Endothelial cell (in vitro differentiated cells): ENCODE measurements at regions not wholly inside any gene's neighbourhood (a gene's known extent, or its start where the extent isn't known, plus 50 kb on each side); places are given as distances from the start of the nearest gene placed in this dataset.
"Not testable (repeated sequence)": the region's sequence is repeated elsewhere in the genome, so short reads cannot be mapped to it uniquely, and the experiment has no call there.

Experiments used
- DNase-seq: peaks from one replicate; pipeline ENCODE4 v3.0.0; 2021; ENCODE audit warnings: low spot score
- H3K27ac Mint-ChIP-seq: one replicate; pipeline ENCODE4 v1.8.0; 2021; ENCODE audit warnings: mixed read lengths, inconsistent platforms; ENCODE audit not compliant: unreplicated experiment
- H3K27me3 Mint-ChIP-seq: one replicate; pipeline ENCODE4 v1.8.0; 2021; ENCODE audit warnings: mild to moderate bottlenecking, moderate library complexity, mixed read lengths, inconsistent platforms; ENCODE audit not compliant: unreplicated experiment
- H3K36me3 Mint-ChIP-seq: one replicate; pipeline ENCODE4 v1.8.0; 2021; ENCODE audit warnings: mild to moderate bottlenecking, low read depth, mixed read lengths, inconsistent platforms; ENCODE audit not compliant: unreplicated experiment
- H3K4me1 Mint-ChIP-seq: one replicate; pipeline ENCODE4 v1.8.0; 2021; ENCODE audit warnings: mild to moderate bottlenecking, mixed read lengths, inconsistent platforms; ENCODE audit not compliant: unreplicated experiment
- H3K4me3 Mint-ChIP-seq: one replicate; pipeline ENCODE4 v1.8.0; 2021; ENCODE audit warnings: mild to moderate bottlenecking, mixed read lengths, inconsistent platforms; ENCODE audit not compliant: unreplicated experiment
- H3K9me3 Mint-ChIP-seq: one replicate; pipeline ENCODE4 v1.8.0; 2021; ENCODE audit warnings: mixed read lengths, inconsistent platforms; ENCODE audit not compliant: unreplicated experiment
- TF ChIP-seq, protein P1 (sequence below): fragments of 200-600 bp; sonication (generic); IDR thresholded peaks from one replicate; pipeline ENCODE4 v1.5.0; 2021; ENCODE audit warnings: antibody characterized with exemption; ENCODE audit not compliant: unreplicated experiment

DNA sequence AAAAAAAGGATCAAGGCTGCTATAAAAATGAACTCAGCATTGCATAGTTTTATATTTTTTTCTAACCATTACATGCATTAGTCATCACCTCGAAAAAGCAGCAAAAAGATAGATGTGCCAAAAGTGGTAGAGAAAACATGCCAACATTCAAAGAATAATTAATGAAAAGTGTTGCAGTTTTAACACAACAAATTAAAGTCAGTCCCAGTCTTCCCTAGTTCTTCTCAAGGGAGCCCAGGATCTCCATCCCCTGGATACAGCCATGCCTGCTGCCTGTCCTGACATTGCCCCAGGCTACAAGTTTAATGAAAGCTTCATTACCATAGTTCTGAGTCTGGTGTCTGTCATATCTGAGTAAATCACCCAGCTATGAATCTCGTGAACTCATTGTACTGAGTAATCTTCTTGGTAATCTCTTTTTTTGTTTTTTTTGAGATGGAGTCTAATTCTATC, 116.6 kb upstream of the KLF12 start:
- H3K27ac Mint-ChIP-seq, result no peak overlapping the region
- no peak overlapping the region for H3K4me3 Mint-ChIP-seq
- H3K4me1 Mint-ChIP-seq, result no peaks in the 10 kb centered on the region
- H3K36me3 Mint-ChIP-seq, result no peaks in the 10 kb centered on the region
- H3K9me3 Mint-ChIP-seq, result no peaks in the 10 kb centered on the region
- no peaks in the 10 kb centered on the region for H3K27me3 Mint-ChIP-seq
- TF ChIP-seq, protein P1, sequence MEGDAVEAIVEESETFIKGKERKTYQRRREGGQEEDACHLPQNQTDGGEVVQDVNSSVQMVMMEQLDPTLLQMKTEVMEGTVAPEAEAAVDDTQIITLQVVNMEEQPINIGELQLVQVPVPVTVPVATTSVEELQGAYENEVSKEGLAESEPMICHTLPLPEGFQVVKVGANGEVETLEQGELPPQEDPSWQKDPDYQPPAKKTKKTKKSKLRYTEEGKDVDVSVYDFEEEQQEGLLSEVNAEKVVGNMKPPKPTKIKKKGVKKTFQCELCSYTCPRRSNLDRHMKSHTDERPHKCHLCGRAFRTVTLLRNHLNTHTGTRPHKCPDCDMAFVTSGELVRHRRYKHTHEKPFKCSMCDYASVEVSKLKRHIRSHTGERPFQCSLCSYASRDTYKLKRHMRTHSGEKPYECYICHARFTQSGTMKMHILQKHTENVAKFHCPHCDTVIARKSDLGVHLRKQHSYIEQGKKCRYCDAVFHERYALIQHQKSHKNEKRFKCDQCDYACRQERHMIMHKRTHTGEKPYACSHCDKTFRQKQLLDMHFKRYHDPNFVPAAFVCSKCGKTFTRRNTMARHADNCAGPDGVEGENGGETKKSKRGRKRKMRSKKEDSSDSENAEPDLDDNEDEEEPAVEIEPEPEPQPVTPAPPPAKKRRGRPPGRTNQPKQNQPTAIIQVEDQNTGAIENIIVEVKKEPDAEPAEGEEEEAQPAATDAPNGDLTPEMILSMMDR, result no peak
- DNase-seq, result no peak

DNA sequence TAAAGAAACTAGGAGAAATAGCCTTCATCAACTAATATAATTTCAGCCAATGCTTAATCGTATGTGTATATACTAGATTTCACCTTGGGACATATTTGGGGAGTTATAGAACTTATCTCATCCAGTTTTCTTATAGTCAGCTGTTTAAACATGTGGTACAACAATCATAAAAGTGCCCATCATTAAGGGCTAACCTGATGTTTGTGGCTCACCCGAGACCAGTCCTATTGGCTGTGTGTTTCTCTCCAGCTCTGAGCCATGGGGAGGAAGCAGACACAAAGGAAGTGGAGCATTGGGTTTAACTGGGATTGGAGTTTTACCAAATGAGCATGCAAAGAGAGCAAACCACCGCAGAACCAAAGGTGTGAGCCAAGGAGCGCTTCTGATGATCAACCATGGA, 114.3 kb upstream of the KLF12 start:
- Mint-ChIP-seq H3K9me3 (no peaks in the 10 kb centered on the region), H3K36me3 (no peaks in the 10 kb centered on the region), H3K4me1 (no peaks in the 10 kb centered on the region), H3K27me3 (no peaks in the 10 kb centered on the region), H3K27ac (no peak overlapping the region), H3K4me3 (no peak overlapping the region)
- TF ChIP-seq, protein P1, result no peak
- no peak for DNase-seq

DNA sequence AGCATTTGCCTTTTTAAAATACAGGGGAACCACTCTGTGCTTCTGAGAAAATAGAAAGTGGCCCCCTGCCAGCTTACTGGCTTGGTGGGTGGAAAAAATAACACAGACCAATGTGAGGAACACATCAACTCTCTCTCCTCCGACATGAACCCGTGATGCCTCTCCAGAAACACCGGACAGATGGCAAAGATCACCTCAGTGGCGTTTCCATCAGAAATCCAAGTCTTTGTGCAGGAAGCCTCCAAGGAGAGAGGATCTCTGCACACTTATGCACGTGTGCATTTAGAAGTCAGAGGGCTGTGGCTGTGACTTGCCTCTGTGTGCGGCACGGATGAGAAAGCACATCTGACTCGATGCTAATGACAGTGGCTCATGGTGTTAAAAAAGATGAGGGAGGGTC, 112.3 kb upstream of the KLF12 start:
- DNase-seq, result no peak
- Mint-ChIP-seq H3K27ac (no peak overlapping the region), H3K4me3 (no peak overlapping the region), H3K4me1 (no peaks in the 10 kb centered on the region), H3K36me3 (no peaks in the 10 kb centered on the region), H3K27me3 (peaks cover 2% of the 10 kb centered on the region), H3K9me3 (no peaks in the 10 kb centered on the region)
- TF ChIP-seq, protein P1, result no peak

DNA sequence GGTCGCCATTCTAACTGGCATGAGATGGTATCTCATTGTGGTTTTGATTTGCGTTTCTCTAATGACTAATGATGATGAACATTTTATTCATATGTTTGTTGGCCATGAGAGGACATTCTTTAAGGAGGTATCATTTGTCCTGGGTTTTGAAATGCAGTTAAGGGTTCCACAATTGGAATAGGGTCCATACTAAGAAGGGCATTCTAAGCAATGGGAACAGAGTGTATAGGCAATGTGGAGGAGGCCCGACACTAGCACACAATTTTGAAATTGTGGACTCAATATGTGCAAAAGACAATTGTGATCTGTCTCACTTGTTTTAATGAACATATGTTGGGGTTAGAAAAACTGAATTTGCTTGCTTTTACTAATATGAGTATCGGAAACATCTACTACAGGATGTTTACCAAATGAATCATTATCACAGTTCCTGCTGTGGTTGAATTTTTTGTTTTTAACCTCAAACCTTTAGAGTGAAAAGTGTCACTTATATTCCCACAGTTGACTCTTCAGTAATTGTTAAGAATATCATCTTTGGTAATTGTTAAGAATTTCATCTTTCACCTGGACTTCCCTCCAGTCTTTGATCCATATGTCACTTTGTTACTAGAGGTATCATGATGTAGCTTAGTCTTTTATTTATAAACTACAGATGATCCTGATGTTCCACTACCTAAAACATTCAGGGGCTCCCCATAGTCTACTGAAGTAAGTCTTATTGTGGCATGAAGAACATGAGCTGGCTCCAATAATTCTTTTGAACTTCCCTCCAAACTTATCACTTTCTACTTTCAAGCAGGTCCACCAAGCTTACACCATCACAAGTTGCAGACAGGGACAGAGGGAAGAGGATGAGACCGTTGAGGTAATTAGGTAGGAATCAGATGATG, 109.7 kb upstream of the KLF12 start:
- Mint-ChIP-seq H3K36me3 (no peaks in the 10 kb centered on the region), H3K27me3 (peaks cover 2% of the 10 kb centered on the region), H3K9me3 (no peaks in the 10 kb centered on the region), H3K4me1 (no peaks in the 10 kb centered on the region), H3K27ac (no peak overlapping the region), H3K4me3 (no peak overlapping the region)
- TF ChIP-seq, protein P1, result no peak
- no peak for DNase-seq

DNA sequence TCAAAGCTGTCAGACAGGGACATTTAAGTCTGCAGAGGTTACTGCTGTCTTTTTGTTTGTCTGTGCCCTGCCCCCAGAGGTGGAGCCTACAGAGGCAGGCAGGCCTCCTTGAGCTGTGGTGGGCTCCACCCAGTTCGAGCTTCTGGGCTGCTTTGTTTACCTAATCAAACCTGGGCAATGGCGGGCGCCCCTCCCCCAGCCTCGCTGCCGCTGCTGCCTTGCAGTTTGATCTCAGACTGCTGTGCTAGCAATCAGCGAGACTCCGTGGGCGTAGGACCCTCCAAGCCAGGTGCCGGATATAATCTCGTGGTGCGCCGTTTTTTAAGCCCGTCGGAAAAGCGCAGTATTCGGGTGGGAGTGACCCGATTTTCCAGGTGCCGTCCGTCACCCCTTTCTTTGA, 107.1 kb upstream of the KLF12 start:
- not testable (repeated sequence) for H3K36me3 Mint-ChIP-seq, H3K4me1 Mint-ChIP-seq, H3K9me3 Mint-ChIP-seq, DNase-seq, H3K27me3 Mint-ChIP-seq, H3K4me3 Mint-ChIP-seq, H3K27ac Mint-ChIP-seq
